ENCODE measurements at regions not wholly inside any gene's neighbourhood (a gene's known extent, or its start where the extent isn't known, plus 50 kb on each side); places are given as distances from the start of the nearest gene placed in this dataset.

- TF ChIP-seq, protein P1, sequence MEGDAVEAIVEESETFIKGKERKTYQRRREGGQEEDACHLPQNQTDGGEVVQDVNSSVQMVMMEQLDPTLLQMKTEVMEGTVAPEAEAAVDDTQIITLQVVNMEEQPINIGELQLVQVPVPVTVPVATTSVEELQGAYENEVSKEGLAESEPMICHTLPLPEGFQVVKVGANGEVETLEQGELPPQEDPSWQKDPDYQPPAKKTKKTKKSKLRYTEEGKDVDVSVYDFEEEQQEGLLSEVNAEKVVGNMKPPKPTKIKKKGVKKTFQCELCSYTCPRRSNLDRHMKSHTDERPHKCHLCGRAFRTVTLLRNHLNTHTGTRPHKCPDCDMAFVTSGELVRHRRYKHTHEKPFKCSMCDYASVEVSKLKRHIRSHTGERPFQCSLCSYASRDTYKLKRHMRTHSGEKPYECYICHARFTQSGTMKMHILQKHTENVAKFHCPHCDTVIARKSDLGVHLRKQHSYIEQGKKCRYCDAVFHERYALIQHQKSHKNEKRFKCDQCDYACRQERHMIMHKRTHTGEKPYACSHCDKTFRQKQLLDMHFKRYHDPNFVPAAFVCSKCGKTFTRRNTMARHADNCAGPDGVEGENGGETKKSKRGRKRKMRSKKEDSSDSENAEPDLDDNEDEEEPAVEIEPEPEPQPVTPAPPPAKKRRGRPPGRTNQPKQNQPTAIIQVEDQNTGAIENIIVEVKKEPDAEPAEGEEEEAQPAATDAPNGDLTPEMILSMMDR (IDR thresholded peaks at IDR 0.05; ENCODE audit: insufficient read depth, low read depth, low read length): no peak
- no peak for TF ChIP-seq EZH2 (IDR thresholded peaks at IDR 0.05; ENCODE audit: insufficient read depth, low read length)
These were observed 308.5 kb upstream of the NFE2L3 start for GRCh38 chr7:25843467-25843866.

All from astrocyte (in vitro differentiated cells and primary cell).